ENCODE measurements at regions not wholly inside any gene's neighbourhood (a gene's known extent, or its start where the extent isn't known, plus 50 kb on each side); places are given as distances from the start of the nearest gene placed in this dataset.

DNA sequence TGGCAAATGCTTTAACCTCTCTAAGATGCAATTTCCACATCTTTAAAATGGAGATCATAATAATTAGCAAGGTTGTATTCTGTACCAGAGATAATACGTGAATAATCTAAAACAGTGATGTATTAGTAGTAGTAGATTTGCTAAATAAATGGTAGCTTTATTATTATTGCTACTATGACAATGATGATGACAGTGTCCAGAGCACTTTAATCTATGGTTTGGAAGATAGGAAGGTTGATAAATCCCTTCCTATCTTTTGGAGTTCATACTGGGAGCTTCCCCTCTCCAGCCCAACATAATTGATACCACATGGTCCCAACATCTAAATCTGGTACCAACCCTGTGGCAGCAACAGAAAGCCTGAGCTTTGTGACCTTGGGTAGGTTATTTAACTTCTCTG, 267.8 kb downstream of the FAT3 start:
- H3K27me3 ChIP-seq (replicated peaks in 1 of 4; ENCODE audit: control insufficient read depth in 3 of 4, extremely low read depth in 1 of 4, insufficient read depth in 3 of 4, low read length in 3 of 4) = no peaks in the 10 kb centered on the region; a peak in 1 of 7 replicates
- no peak overlapping the region for H3K4me2 ChIP-seq (ENCODE audit: insufficient read depth in 1 of 2, low read depth in 2 of 2, low read length in 2 of 2)
- no peak overlapping the region for H2AK5ac ChIP-seq (ENCODE audit: low read depth, low read length)
- no peaks in the 10 kb centered on the region for H3K4me1 ChIP-seq (replicated peaks in 1 of 4; ENCODE audit: control insufficient read depth in 3 of 4, insufficient read depth in 4 of 4, low read length in 3 of 4)
- no peaks in the 10 kb centered on the region for H3K23me2 ChIP-seq (ENCODE audit: low read depth, low read length)
- H2BK20ac ChIP-seq (ENCODE audit: low read length) = no peak overlapping the region
- H3K27ac ChIP-seq (ENCODE audit: low read depth, low read length) = no peak overlapping the region
- 96% methylated on average over 1 of the region's 1 CpG; no CpG with 5 or more reads in 1 of the 2 experiments for WGBS, 2 experiments (ENCODE audit: extremely low coverage in 1 of 2, insufficient coverage in 1 of 2, insufficient read length in 1 of 2, insufficient replicate concordance in 2 of 2, low coverage in 1 of 2, low lambda C conversion rate in 2 of 2, missing lambda C conversion rate in 1 of 2)
- H3K23ac ChIP-seq (ENCODE audit: insufficient read length) = no peak overlapping the region
- no peak overlapping the region for H4K91ac ChIP-seq (replicated peaks; ENCODE audit: insufficient read length, low read length)
- no peaks in the 10 kb centered on the region for H4K20me1 ChIP-seq (replicated peaks in 1 of 2; ENCODE audit: control insufficient read depth in 1 of 2, insufficient read depth in 2 of 2, low read length in 2 of 2)
- H2AFZ ChIP-seq (ENCODE audit: low read length) = no peak overlapping the region
- no peaks in the 10 kb centered on the region for H3K9me3 ChIP-seq (ENCODE audit: insufficient read depth in 2 of 2, low read depth in 1 of 2, low read length in 1 of 2)
- no peak overlapping the region for H4K5ac ChIP-seq (ENCODE audit: insufficient read length, low read depth, low read length)
- H3K9ac ChIP-seq (replicated peaks in 1 of 4; ENCODE audit: extremely low read depth in 1 of 4, low read depth in 3 of 4, low read length in 3 of 4) = no peak overlapping the region
- H4K8ac ChIP-seq (ENCODE audit: extremely low read depth, insufficient read depth, low read length) = no peak overlapping the region
- H3K56ac ChIP-seq (replicated peaks; ENCODE audit: insufficient read length, low read depth, low read length) = no peak overlapping the region
- no peaks in the 10 kb centered on the region for H3K36me3 ChIP-seq (ENCODE audit: control insufficient read depth in 2 of 4, insufficient read depth in 4 of 4, low read length in 3 of 4)
- H2BK5ac ChIP-seq (ENCODE audit: low read depth, low read length) = no peak overlapping the region
- H3K4ac ChIP-seq (replicated peaks; ENCODE audit: insufficient read length, low read depth, low read length) = no peak overlapping the region
- no peak for FAIRE-seq
- DNase-seq (ENCODE audit: low read depth in 1 of 2, low spot score in 2 of 2) = no peak
- H3K18ac ChIP-seq (ENCODE audit: extremely low read depth, low read length) = no peak overlapping the region
- no peak overlapping the region for H3K14ac ChIP-seq (ENCODE audit: insufficient read length)
- H2BK120ac ChIP-seq (replicated peaks; ENCODE audit: low read depth, low read length) = no peak overlapping the region
- ChIA-PET POLR2A (ENCODE audit: partially characterized antibody) (no interaction called here), CTCF (ENCODE audit: partially characterized antibody) (interaction anchor here (1.4 kb wide), 1 partner anchor 12 kb away, joined by 4 read pairs; no protein-coding TSS in a partner anchor)
- H3K79me2 ChIP-seq (ENCODE audit: control insufficient read depth in 1 of 2, insufficient read depth in 2 of 2, low read length in 2 of 2) = no peaks in the 10 kb centered on the region
- H3K79me1 ChIP-seq (ENCODE audit: low read depth, low read length) = no peaks in the 10 kb centered on the region
- no peak overlapping the region for H2BK12ac ChIP-seq (ENCODE audit: low read depth, low read length)
- TF ChIP-seq MAFK (IDR thresholded peaks at IDR 0.05; ENCODE audit: low read depth, low read length) (no peak), HDAC2 (IDR thresholded peaks at IDR 0.05; ENCODE audit: borderline replicate concordance in 1 of 2, low read depth in 2 of 2, low read length in 2 of 2) (no peak), CREB1 (IDR thresholded peaks at IDR 0.05) (no peak), RBBP5 (IDR thresholded peaks at IDR 0.05; ENCODE audit: borderline replicate concordance, low read depth, low read length) (no peak)
- no peak overlapping the region for H3K4me3 ChIP-seq (ENCODE audit: extremely low read depth in 1 of 4, insufficient read depth in 2 of 4, low read depth in 3 of 4, low read length in 4 of 4)
- H2BK15ac ChIP-seq (ENCODE audit: low read length) = no peak overlapping the region
